Ovary (tissue), 3 donors: ENCODE measurements at regions not wholly inside any gene's neighbourhood (a gene's known extent, or its start where the extent isn't known, plus 50 kb on each side); places are given as distances from the start of the nearest gene placed in this dataset.

Experiments used
- CTCF ChIP-seq, 3 donors: fragments of 450-650 bp in 2 of 3; fragments of 200-600 bp in 1 of 3; IDR thresholded peaks; one replicate each; pipeline versions ENCODE4 v1.5.1 to v1.8.0; 2016 to 2022; ENCODE audit warnings: antibody characterized with exemption in 3 of 3, mild to moderate bottlenecking in 1 of 3
- POLR2A ChIP-seq: fragments of 450-650 bp; IDR thresholded peaks from one replicate; pipeline ENCODE4 v1.6.1; 2017; ENCODE audit warnings: antibody characterized with exemption, mild to moderate bottlenecking, moderate library complexity
- donor health status: DM: no; HTN: no; CAD: no.

GRCh38 chr6:153781306-153781705, 257.7 kb upstream of the OPRM1 start:
- TF ChIP-seq CTCF (IDR thresholded peaks at IDR 0.05): no peak
- no peak for TF ChIP-seq POLR2A
